ENCODE measurements at regions not wholly inside any gene's neighbourhood (a gene's known extent, or its start where the extent isn't known, plus 50 kb on each side); places are given as distances from the start of the nearest gene placed in this dataset.

- WGBS (ENCODE audit: missing lambda C conversion rate), result 4% methylated on average over 2 of the region's 2 CpGs
- no peak for FAIRE-seq
- ATAC-seq, result peak; percentile 59 to 60
- Histone ChIP-seq H3K9me3 (0 out of 3 replicates have a peak, but pooled peaks cover 2% of the 10 kb centered on the region), H3K4me2 (peak overlapping the region; percentile 56), H3K4me1 (peaks cover 30% of the 10 kb centered on the region), H3K4me3 (no peak overlapping the region), H3K27ac (peak overlapping the region; percentile 61 to 73; a peak in 5 of 6 replicates)
- ChIA-PET POLR2A (interaction anchor here (1.2 to 2.1 kb wide), 2 partner anchors 29 to 691 kb away, joined by 3 to 10 read pairs; partner anchors contain the start of gene XRCC4), CTCF (interaction anchor here (1.0 to 2.1 kb wide), 4 partner anchors 13 to 36 kb away, joined by 3 to 6 read pairs (median 4); no protein-coding TSS in a partner anchor)
- TF ChIP-seq RAD21 (conservative IDR thresholded peaks at IDR 0.05 in 1 of 2, IDR thresholded peaks at IDR 0.05 in 1 of 2) (no peak), KDM1A (IDR thresholded peaks at IDR 0.05; ENCODE audit: low read depth) (no peak)
- peak in 1 of 2 experiments; percentile 14 for DNase-seq (ENCODE audit: low read depth in 1 of 2, low spot score in 1 of 2)
Measured at GRCh38 chr5:82386576-82386975, 108.4 kb upstream of the RPS23 start.

GRCh38 chr5:82384034-82384750 lies 106.0 kb upstream of the RPS23 start:
- ChIA-PET POLR2A (no interaction called here), CTCF (interaction anchor here (0.8 kb wide), 1 partner anchor 11 kb away, joined by 3 read pairs; no protein-coding TSS in a partner anchor)
- ATAC-seq (no peak), DNase-seq (ENCODE audit: low read depth in 1 of 2, low spot score in 1 of 2) (no peak), FAIRE-seq (no peak)
- Histone ChIP-seq H3K4me1 (peaks cover 29% of the 10 kb centered on the region), H3K9me3 (0 out of 3 replicates have a peak, but pooled peaks cover 6% of the 10 kb centered on the region), H3K4me2 (no peak overlapping the region), H3K4me3 (no peak overlapping the region), H3K27ac (no peak overlapping the region)
- 61% methylated on average over 6 of the region's 6 CpGs for WGBS (ENCODE audit: missing lambda C conversion rate)
- TF ChIP-seq CHD2 (IDR thresholded peaks at IDR 0.05; ENCODE audit: low read length, partially characterized antibody) (no peak), FOXS1 (CRISPR knock-in tag; IDR thresholded peaks at IDR 0.05) (no peak), MAX (IDR thresholded peaks at IDR 0.05) (no peak), SREBF2 (IDR thresholded peaks at IDR 0.05) (no peak), KDM1A (IDR thresholded peaks at IDR 0.05; ENCODE audit: low read depth) (no peak), TP53 (CRISPR knock-in tag; IDR thresholded peaks at IDR 0.05) (no peak), E2F6 (IDR thresholded peaks at IDR 0.05; ENCODE audit: borderline replicate concordance, low read depth) (no peak), ESRRA (IDR thresholded peaks at IDR 0.05; ENCODE audit: borderline replicate concordance, low read length) (no peak), BCL3 (IDR thresholded peaks at IDR 0.05) (no peak), RCOR1 (IDR thresholded peaks at IDR 0.05; ENCODE audit: low read depth, low read length) (no peak), NR3C1 (IDR thresholded peaks at IDR 0.05) (no peak), FOSL2 (IDR thresholded peaks at IDR 0.05) (no peak), FOSL2 (CRISPR knock-in tag; IDR thresholded peaks at IDR 0.05) (no peak), SMC3 (IDR thresholded peaks at IDR 0.05) (no peak), POLR2AphosphoS2 (conservative IDR thresholded peaks at IDR 0.05; ENCODE audit: low read length) (no peak), MAZ (IDR thresholded peaks at IDR 0.05; ENCODE audit: borderline replicate concordance, low read depth, low read length) (no peak), RAD21 (conservative IDR thresholded peaks at IDR 0.05 in 1 of 2, IDR thresholded peaks at IDR 0.05 in 1 of 2) (no peak), HMGXB4 (CRISPR knock-in tag; IDR thresholded peaks at IDR 0.05; ENCODE audit: borderline replicate concordance) (no peak), HEYL (CRISPR knock-in tag; IDR thresholded peaks at IDR 0.05) (no peak), EHF (CRISPR knock-in tag; IDR thresholded peaks at IDR 0.05) (no peak), NPAS2 (CRISPR knock-in tag; IDR thresholded peaks at IDR 0.05; ENCODE audit: borderline replicate concordance) (no peak)
